GM12873 (cell line): ENCODE measurements at regions not wholly inside any gene's neighbourhood (a gene's known extent, or its start where the extent isn't known, plus 50 kb on each side); places are given as distances from the start of the nearest gene placed in this dataset.

Experiments
- TF ChIP-seq, protein P1 (sequence below): IDR thresholded peaks from 2 replicates; pipeline ENCODE4 v1.5.1; 2012; ENCODE audit warnings: low read depth, mild to moderate bottlenecking, moderate library complexity, low read length, control low read depth; ENCODE audit not compliant: insufficient read depth; ENCODE audit errors: missing control alignments

DNA sequence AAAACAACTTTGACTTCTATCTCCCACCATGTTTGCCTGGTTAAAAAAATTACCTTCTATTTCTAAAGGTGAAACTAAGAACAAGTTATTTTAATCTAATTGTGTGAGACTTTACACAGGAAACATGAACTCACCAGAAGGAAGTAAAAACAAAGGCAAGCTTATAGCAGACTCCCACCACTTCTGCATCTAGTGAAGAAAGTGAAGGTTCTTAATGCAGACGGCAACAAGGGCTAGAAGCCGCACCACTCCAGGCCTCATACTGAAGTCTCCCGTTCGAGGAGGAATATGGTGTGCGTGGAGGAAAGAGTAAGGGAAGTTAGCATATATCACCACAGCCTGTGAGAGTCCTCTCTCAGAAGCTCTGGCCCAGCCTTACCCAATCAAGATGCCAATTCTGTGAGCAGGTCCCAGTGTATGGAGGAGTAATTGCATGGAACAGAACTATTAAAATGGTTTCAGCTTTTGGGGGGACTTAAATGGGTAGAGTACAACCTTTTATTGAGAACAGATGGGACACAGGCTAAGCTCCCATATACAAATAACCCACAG is 958.7 kb downstream of the BCL11A start:
- TF ChIP-seq, protein P1, sequence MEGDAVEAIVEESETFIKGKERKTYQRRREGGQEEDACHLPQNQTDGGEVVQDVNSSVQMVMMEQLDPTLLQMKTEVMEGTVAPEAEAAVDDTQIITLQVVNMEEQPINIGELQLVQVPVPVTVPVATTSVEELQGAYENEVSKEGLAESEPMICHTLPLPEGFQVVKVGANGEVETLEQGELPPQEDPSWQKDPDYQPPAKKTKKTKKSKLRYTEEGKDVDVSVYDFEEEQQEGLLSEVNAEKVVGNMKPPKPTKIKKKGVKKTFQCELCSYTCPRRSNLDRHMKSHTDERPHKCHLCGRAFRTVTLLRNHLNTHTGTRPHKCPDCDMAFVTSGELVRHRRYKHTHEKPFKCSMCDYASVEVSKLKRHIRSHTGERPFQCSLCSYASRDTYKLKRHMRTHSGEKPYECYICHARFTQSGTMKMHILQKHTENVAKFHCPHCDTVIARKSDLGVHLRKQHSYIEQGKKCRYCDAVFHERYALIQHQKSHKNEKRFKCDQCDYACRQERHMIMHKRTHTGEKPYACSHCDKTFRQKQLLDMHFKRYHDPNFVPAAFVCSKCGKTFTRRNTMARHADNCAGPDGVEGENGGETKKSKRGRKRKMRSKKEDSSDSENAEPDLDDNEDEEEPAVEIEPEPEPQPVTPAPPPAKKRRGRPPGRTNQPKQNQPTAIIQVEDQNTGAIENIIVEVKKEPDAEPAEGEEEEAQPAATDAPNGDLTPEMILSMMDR, result no peak

DNA sequence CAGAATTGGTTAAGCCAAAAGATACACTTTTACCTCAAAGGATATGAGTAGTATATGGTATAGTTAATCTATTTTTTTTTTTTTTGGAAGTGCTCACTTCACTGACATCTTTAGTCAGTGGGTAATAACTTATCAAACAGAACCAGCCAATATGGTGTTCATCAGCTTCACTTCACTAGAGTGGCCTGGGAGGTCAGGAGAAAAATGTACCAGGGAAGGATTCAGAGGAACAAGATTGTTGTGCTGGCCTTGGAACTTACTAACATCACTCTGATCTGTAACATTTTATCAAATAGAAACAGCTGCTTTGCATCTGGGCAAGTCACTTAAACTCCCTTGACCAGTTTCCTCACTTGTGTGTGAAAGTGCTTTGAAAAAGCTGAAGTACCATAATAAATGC is 962.7 kb downstream of the BCL11A start:
- TF ChIP-seq, protein P1, result no peak

DNA sequence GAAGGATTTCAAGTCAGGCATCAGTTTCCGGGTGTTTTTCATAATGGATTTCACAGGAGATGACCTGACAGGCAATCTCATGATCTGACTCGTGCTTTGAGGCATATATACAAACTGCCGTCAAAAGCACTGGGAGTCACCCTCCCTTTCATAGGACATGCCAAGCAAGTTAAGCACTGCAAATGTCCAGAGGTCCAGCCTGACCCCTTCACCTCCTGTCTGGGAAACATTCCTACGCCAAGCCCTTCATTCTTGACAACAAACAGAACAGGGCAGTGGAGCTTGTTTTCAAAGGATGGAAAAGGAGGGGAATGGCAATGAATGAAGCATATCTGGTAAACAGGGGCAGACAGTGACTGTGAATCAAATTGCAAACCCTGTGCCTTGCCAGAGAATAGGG is 963.6 kb downstream of the BCL11A start:
- TF ChIP-seq, protein P1, result no peak

DNA sequence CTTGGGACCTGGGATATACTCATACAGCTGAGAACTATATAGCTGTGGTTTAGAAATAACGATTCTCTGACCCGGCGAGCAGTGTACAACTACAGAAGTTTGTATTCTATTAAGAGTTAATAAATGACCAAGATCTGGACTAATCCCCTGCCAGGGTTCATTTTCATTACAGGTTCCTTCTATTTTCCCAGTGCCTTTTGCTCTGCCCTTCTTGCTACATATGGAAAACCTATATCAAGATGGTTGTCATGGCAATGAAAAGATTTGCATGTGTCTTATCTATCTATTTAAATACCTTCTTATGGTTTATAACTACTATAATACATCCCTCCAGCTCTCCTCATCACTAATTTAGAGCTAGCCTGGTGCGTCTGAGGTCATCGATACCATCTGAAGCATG is 965.2 kb downstream of the BCL11A start:
- TF ChIP-seq, protein P1, result no peak

DNA sequence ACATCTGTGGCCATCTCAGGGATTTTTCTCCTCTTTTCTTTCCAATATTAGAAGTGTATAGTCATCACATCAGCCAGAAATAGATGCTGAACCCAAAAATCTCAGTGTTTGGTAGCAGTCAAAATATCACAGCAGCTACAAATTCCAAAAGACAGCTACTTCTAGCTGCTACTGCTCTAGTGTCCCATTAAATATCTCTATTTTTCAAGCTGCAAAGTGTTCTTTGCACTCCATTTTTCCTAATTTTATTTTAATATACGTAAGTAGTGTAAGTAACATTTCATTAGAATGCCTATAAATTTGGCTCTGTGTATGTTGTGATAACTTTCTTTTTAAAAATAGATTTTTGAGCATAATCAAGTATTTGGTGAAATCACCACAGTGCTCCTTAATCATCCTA is 967.3 kb downstream of the BCL11A start:
- TF ChIP-seq, protein P1, result no peak

DNA sequence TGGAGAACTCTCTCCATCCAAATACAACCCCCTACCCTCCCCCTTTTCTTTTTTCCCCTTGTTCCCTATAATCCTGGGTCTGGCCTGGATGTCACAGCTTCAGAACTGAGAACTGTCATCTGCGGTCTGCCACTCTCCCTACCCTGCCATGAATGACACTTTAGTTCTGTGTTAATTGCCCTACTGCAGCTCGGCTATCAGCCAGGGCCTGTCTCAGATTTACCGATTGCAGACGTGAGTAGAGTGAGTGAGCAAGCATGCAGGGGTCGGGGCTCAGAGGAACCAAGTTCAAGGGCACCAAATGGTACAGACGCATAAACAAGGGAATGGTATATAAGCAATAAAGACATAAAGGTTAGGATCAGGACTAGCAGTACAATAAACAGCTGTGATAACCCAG is 967.8 kb downstream of the BCL11A start:
- TF ChIP-seq, protein P1, result no peak

DNA sequence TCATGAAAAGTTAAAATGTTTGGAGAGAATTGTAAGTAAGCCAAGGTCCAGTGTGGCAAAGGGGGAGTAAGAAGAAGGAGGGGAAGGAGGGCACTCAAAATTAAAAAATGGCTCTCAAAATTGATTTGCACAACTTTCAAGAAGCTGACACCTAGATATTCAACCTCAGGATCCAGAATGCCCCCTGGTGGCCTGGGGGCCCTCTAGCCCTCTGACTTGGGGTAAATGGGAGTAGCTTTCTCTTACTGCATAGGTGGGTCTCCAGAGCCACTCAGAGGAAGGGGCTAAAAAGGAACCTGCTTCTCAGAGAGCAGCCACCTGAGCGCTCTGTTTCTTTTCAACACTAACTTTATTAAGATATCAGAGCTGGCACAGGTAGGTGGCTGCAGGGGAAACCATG is 968.5 kb downstream of the BCL11A start:
- TF ChIP-seq, protein P1, result peak; percentile 53
